ENCODE measurements at regions not wholly inside any gene's neighbourhood (a gene's known extent, or its start where the extent isn't known, plus 50 kb on each side); places are given as distances from the start of the nearest gene placed in this dataset.

- Histone ChIP-seq H3K36me3 (no peaks in the 10 kb centered on the region), H3K9me3 (ENCODE audit: low read depth) (no peaks in the 10 kb centered on the region), H4K20me1 (ENCODE audit: low read depth) (no peaks in the 10 kb centered on the region), H3K4me1 (peaks cover 4% of the 10 kb centered on the region), H3K27ac (no peak overlapping the region), H3K27me3 (no peaks in the 10 kb centered on the region), H3F3A (ENCODE audit: low read depth) (no peaks in the 10 kb centered on the region), H3K4me3 (no peak overlapping the region), H3K79me2 (ENCODE audit: low read depth) (no peaks in the 10 kb centered on the region), H3K9ac (no peak overlapping the region), H3K4me2 (no peak overlapping the region), H2AFZ (replicated peaks) (no peak overlapping the region)
- Mint-ChIP-seq H3K27ac (no peak overlapping the region), H3K9me3 (no peaks in the 10 kb centered on the region), H3K27me3 (ENCODE audit: insufficient read depth, low read depth) (no peaks in the 10 kb centered on the region), H3K4me3 (no peak overlapping the region), H3K4me1 (no peaks in the 10 kb centered on the region), H3K36me3 (no peaks in the 10 kb centered on the region)
- DNase-seq (ENCODE audit: low spot score) = no peak
- TF ChIP-seq EZH2phosphoT487 (IDR thresholded peaks at IDR 0.05) (no peak), CTCF (IDR thresholded peaks at IDR 0.05) (no peak), EZH2 (IDR thresholded peaks at IDR 0.05) (no peak)
Observed at GRCh38 chr10:91576096-91576545, 56.8 kb downstream of the PPP1R3C start.

GRCh38 chr10:91575044-91575610 is 57.7 kb downstream of the PPP1R3C start:
- Histone ChIP-seq H3K27ac (no peak overlapping the region), H3F3A (ENCODE audit: low read depth) (no peaks in the 10 kb centered on the region), H2AFZ (replicated peaks) (peak overlapping the region; percentile 22), H3K79me2 (ENCODE audit: low read depth) (no peaks in the 10 kb centered on the region), H3K4me3 (no peak overlapping the region), H4K20me1 (ENCODE audit: low read depth) (no peaks in the 10 kb centered on the region), H3K9me3 (ENCODE audit: low read depth) (no peaks in the 10 kb centered on the region), H3K27me3 (no peaks in the 10 kb centered on the region), H3K9ac (no peak overlapping the region), H3K36me3 (no peaks in the 10 kb centered on the region), H3K4me1 (peaks cover 4% of the 10 kb centered on the region), H3K4me2 (no peak overlapping the region)
- Mint-ChIP-seq H3K36me3 (no peaks in the 10 kb centered on the region), H3K27me3 (ENCODE audit: insufficient read depth, low read depth) (no peaks in the 10 kb centered on the region), H3K4me1 (no peaks in the 10 kb centered on the region), H3K27ac (peak overlapping the region; percentile 2), H3K9me3 (no peaks in the 10 kb centered on the region), H3K4me3 (no peak overlapping the region)
- TF ChIP-seq EZH2 (IDR thresholded peaks at IDR 0.05) = no peak
- peak; percentile 15 for DNase-seq (ENCODE audit: low spot score)

- Histone ChIP-seq H3K4me2 (no peak overlapping the region), H3K79me2 (ENCODE audit: low read depth) (no peaks in the 10 kb centered on the region), H4K20me1 (ENCODE audit: low read depth) (no peaks in the 10 kb centered on the region), H3K4me1 (peaks cover 7% of the 10 kb centered on the region), H3K9me3 (ENCODE audit: low read depth) (no peaks in the 10 kb centered on the region), H3K9ac (no peak overlapping the region), H3K27ac (no peak overlapping the region), H2AFZ (replicated peaks) (no peak overlapping the region), H3K27me3 (no peaks in the 10 kb centered on the region), H3F3A (ENCODE audit: low read depth) (no peaks in the 10 kb centered on the region), H3K4me3 (no peak overlapping the region), H3K36me3 (no peaks in the 10 kb centered on the region)
- DNase-seq (ENCODE audit: low spot score) = no peak
- H3K4me1 Mint-ChIP-seq = peaks cover 3% of the 10 kb centered on the region
- H3K27ac Mint-ChIP-seq = no peak overlapping the region
- H3K4me3 Mint-ChIP-seq = no peak overlapping the region
- H3K36me3 Mint-ChIP-seq = no peaks in the 10 kb centered on the region
- H3K27me3 Mint-ChIP-seq (ENCODE audit: insufficient read depth, low read depth) = no peaks in the 10 kb centered on the region
- TF ChIP-seq EZH2 (IDR thresholded peaks at IDR 0.05) (no peak), CTCF (IDR thresholded peaks at IDR 0.05) (no peak), EZH2phosphoT487 (IDR thresholded peaks at IDR 0.05) (no peak)
- no peaks in the 10 kb centered on the region for H3K9me3 Mint-ChIP-seq
Observed at GRCh38 chr10:91574236-91574635, 58.6 kb downstream of the PPP1R3C start.

- Mint-ChIP-seq H3K27ac (no peak overlapping the region), H3K27me3 (ENCODE audit: insufficient read depth, low read depth) (no peaks in the 10 kb centered on the region), H3K4me1 (peaks cover 3% of the 10 kb centered on the region), H3K36me3 (no peaks in the 10 kb centered on the region), H3K4me3 (no peak overlapping the region), H3K9me3 (no peaks in the 10 kb centered on the region)
- no peaks in the 10 kb centered on the region for H3F3A ChIP-seq (ENCODE audit: low read depth)
- no peaks in the 10 kb centered on the region for H3K27me3 ChIP-seq
- H3K27ac ChIP-seq = no peak overlapping the region
- no peaks in the 10 kb centered on the region for H3K9me3 ChIP-seq (ENCODE audit: low read depth)
- no peaks in the 10 kb centered on the region for H4K20me1 ChIP-seq (ENCODE audit: low read depth)
- no peak overlapping the region for H3K4me3 ChIP-seq
- H2AFZ ChIP-seq (replicated peaks) = no peak overlapping the region
- peaks cover 7% of the 10 kb centered on the region for H3K4me1 ChIP-seq
- no peaks in the 10 kb centered on the region for H3K79me2 ChIP-seq (ENCODE audit: low read depth)
- no peak for DNase-seq (ENCODE audit: low spot score)
- no peak overlapping the region for H3K4me2 ChIP-seq
- no peak overlapping the region for H3K9ac ChIP-seq
- H3K36me3 ChIP-seq = no peaks in the 10 kb centered on the region
- no peak for TF ChIP-seq EZH2 (IDR thresholded peaks at IDR 0.05)
Observed at GRCh38 chr10:91573320-91573719, 59.6 kb downstream of the PPP1R3C start.
